ENCODE measurements at regions not wholly inside any gene's neighbourhood (a gene's known extent, or its start where the extent isn't known, plus 50 kb on each side); places are given as distances from the start of the nearest gene placed in this dataset.
"Not testable (repeated sequence)": the region's sequence is repeated elsewhere in the genome, so short reads cannot be mapped to it uniquely, and the experiment has no call there.

- no peak overlapping the region for H3K4me3 ChIP-seq (ENCODE audit: low read depth, low read length)
- TF ChIP-seq, protein P1, sequence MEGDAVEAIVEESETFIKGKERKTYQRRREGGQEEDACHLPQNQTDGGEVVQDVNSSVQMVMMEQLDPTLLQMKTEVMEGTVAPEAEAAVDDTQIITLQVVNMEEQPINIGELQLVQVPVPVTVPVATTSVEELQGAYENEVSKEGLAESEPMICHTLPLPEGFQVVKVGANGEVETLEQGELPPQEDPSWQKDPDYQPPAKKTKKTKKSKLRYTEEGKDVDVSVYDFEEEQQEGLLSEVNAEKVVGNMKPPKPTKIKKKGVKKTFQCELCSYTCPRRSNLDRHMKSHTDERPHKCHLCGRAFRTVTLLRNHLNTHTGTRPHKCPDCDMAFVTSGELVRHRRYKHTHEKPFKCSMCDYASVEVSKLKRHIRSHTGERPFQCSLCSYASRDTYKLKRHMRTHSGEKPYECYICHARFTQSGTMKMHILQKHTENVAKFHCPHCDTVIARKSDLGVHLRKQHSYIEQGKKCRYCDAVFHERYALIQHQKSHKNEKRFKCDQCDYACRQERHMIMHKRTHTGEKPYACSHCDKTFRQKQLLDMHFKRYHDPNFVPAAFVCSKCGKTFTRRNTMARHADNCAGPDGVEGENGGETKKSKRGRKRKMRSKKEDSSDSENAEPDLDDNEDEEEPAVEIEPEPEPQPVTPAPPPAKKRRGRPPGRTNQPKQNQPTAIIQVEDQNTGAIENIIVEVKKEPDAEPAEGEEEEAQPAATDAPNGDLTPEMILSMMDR (conservative IDR thresholded peaks at IDR 0.05; ENCODE audit: low read depth, low read length), result no peak
- DNase-seq (ENCODE audit: low read depth), result no peak
These were observed 94.5 kb downstream of the TPRA1 start for GRCh38 chr3:127495821-127496655.

DNA sequence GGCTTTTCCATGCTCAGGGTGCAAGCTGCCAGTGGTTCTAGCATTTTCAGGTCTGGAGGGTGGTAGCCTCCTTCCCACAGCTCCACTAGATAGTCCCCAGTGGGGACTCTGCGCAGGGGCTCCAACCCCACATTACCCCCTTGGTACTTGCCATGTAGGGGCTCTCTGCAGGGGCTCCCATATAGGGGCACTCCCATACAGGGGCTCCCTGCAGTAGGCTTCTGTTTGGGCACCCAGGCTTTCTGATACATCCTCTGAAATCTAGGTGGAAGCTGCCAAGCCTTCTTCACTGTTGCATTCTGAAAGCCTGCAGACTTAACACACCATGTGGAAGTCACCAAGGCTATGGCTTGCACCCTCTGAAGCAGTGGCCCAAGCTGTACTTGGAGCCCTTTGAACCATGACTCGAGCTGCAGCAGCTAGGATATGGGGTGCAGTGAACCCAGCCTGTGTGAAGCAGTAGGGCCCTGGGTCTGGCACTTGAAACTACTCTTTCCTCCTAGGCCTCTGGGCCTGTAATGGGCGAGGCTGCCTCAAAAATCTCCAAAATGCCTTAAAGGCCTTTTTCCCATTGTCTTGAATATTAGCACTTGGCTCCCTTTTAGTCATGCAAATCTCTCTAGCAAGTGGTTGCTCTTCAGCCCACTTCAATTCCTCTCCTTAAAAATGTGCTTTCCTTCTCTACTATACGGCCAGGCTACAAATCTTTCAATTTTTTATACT, 96.4 kb downstream of the TPRA1 start:
- no peak for DNase-seq (ENCODE audit: low read depth)
- H3K4me3 ChIP-seq (ENCODE audit: low read depth, low read length), result no peak overlapping the region
- TF ChIP-seq, protein P1 (conservative IDR thresholded peaks at IDR 0.05; ENCODE audit: low read depth, low read length), result no peak

GRCh38 chr3:127492426-127492825, 98.1 kb downstream of the TPRA1 start:
- H3K4me3 ChIP-seq (ENCODE audit: low read depth, low read length), result no peak overlapping the region

GRCh38 chr3:127491909-127492308, 98.6 kb downstream of the TPRA1 start:
- TF ChIP-seq, protein P1 (conservative IDR thresholded peaks at IDR 0.05; ENCODE audit: low read depth, low read length), result no peak
- DNase-seq (ENCODE audit: low read depth), result no peak
- H3K4me3 ChIP-seq (ENCODE audit: low read depth, low read length), result no peak overlapping the region

More at GRCh38 chr3:127492426-127492825, 98.1 kb downstream of the TPRA1 start:
- TF ChIP-seq, protein P1 (conservative IDR thresholded peaks at IDR 0.05; ENCODE audit: low read depth, low read length), result no peak
- no peak for DNase-seq (ENCODE audit: low read depth)

DNA sequence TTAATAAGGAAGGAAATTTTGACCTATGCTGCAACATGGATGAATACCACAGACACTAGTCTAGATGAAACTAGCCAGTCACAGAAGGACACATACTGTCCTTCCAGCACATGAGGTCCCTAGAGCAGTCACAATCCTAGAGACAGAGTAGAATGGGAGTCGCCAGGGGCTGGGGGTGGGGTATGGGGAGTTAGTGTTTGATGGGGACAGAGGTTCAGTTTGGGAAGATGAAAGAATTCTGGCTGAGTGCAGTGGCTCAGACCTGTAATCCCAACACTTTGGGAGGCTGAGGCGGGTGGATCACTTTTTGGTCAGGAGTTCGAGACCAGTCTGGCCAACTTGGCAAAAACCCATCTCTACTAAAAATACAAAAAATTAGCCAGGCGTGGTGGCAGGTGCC, 99.2 kb downstream of the TPRA1 start:
- no peak overlapping the region for H3K4me3 ChIP-seq (ENCODE audit: low read depth, low read length)
- TF ChIP-seq, protein P1 (conservative IDR thresholded peaks at IDR 0.05; ENCODE audit: low read depth, low read length), result no peak
- no peak for DNase-seq (ENCODE audit: low read depth)

DNA sequence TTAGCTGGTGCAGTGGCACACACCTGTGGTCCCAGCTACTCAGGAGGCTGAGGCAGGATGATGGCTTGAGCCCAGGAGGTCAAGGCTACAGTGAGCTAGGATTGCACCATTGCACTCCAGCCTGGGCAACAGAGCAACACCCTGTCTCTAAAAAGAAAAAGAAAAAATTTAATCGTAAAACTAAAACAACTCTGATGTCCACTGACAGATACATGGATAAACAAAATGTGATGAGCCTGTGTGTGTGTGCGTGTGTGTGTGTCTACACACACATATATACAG, 99.6 kb downstream of the TPRA1 start:
- not testable (repeated sequence) for DNase-seq (ENCODE audit: low read depth); H3K4me3 ChIP-seq (ENCODE audit: low read depth, low read length)

DNA sequence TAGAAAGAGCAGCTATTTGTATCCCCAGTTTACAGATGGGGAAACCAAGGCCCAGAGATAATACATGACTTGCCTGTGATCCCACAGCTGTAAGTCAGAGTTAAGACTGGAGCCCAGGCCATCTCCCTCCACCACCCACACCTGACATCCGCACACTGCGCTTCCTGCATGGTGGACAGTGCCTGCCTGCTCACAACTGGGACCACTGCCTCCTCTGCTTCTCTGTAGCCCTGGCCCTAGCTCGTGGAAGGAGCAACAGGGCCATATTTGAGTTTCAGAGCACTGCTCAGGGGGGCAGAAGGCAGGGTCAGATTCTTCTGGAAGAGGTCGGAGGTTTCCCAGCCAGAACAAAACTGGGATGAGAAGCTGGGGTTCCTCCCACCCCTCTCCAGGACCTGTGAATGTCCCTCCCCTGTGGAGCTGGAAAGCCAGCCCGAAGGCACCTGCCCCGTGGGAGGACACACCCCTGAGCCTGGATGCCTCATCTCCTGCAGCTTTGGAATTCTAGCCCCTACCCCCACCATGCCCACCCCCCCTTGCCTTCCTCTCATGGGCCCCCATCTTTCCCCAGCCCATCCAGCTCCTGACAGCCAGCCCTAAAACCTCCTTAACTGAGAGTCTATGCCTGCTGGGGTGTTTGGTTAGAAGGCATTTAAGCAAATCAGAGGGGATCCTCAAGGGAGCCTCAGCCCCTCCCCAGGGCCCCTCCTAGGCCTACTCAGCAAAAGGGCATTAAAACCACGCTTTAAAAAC, 100.1 kb downstream of the TPRA1 start:
- no peak overlapping the region for H3K4me3 ChIP-seq (ENCODE audit: low read depth, low read length)
- TF ChIP-seq, protein P1 (conservative IDR thresholded peaks at IDR 0.05; ENCODE audit: low read depth, low read length), result no peak
- DNase-seq (ENCODE audit: low read depth), result no peak
